HepG2 (cell line): ENCODE measurements at regions not wholly inside any gene's neighbourhood (a gene's known extent, or its start where the extent isn't known, plus 50 kb on each side); places are given as distances from the start of the nearest gene placed in this dataset.

Source experiments
- ARNTL ChIP-seq: sonication (generic); formaldehyde crosslinking; IDR thresholded peaks from 2 replicates; pipeline ENCODE4 v1.4.0; 2020; ENCODE audit warnings: mild to moderate bottlenecking, missing genetic modification reagents
- ASH2L ChIP-seq: fragments of 300-600, 200-600 bp; sonication (generic); IDR thresholded peaks from 2 replicates; pipeline ENCODE4 v1.7.0; 2017; ENCODE audit warnings: low read depth, mild to moderate bottlenecking, moderate library complexity, mixed read lengths, low read length; ENCODE audit not compliant: insufficient read length
- ATF6 ChIP-seq: sonication (generic); formaldehyde crosslinking; conservative IDR thresholded peaks from 2 replicates; pipeline ENCODE4 v1.4.0; 2020; ENCODE audit warnings: missing genetic modification reagents
- CREM ChIP-seq, 2 experiments: sonication (generic) in 1 of 2; formaldehyde crosslinking in 1 of 2; IDR thresholded peaks; 2 replicates each; pipeline versions ENCODE4 v1.4.0 to v1.6.1; 2016 to 2020; ENCODE audit warnings: antibody characterized with exemption in 1 of 2, mild to moderate bottlenecking in 1 of 2, missing genetic modification reagents in 1 of 2
- DPF2 ChIP-seq: sonication (generic); formaldehyde crosslinking; IDR thresholded peaks from 2 replicates; pipeline ENCODE4 v1.4.0; 2020; ENCODE audit warnings: mild to moderate bottlenecking, low read depth, missing genetic modification reagents, borderline replicate concordance
- HIC2 ChIP-seq: sonication (generic); formaldehyde crosslinking; IDR thresholded peaks from 2 replicates; pipeline ENCODE4 v1.9.0; 2022; ENCODE audit warnings: low read depth, missing genetic modification reagents
- JUN ChIP-seq: sonication (generic); formaldehyde crosslinking; IDR thresholded peaks from 2 replicates; pipeline ENCODE4 v1.4.0; 2020; ENCODE audit warnings: mild to moderate bottlenecking, missing genetic modification reagents
- KDM4B ChIP-seq: sonication (generic); formaldehyde crosslinking; IDR thresholded peaks from 2 replicates; pipeline ENCODE4 v1.4.0; 2020; ENCODE audit warnings: missing genetic modification reagents
- MBD4 ChIP-seq: IDR thresholded peaks from 2 replicates; pipeline ENCODE4 v1.6.1; 2012; ENCODE audit warnings: low read length, inconsistent platforms, borderline replicate concordance
- NR2F6 ChIP-seq, 2 experiments: IDR thresholded peaks; 2 replicates each; pipeline ENCODE4 v1.6.1; 2016; ENCODE audit warnings: antibody characterized with exemption in 1 of 2, mild to moderate bottlenecking in 1 of 2
- PAWR ChIP-seq: sonication (generic); formaldehyde crosslinking; IDR thresholded peaks from 2 replicates; pipeline ENCODE4 v1.4.0; 2020; ENCODE audit warnings: missing genetic modification reagents, mild to moderate bottlenecking, borderline replicate concordance
- POLR2AphosphoS5 ChIP-seq: IDR thresholded peaks from 2 replicates; pipeline ENCODE4 v1.6.1; 2012; ENCODE audit warnings: low read depth, low read length
- RERE ChIP-seq: IDR thresholded peaks from 2 replicates; pipeline ENCODE4 v1.6.1; 2016; ENCODE audit warnings: low read depth, missing genetic modification reagents, missing compliant biosample characterization
- RXRB ChIP-seq: IDR thresholded peaks from 2 replicates; pipeline ENCODE4 v1.6.1; 2016; ENCODE audit warnings: borderline replicate concordance, missing genetic modification reagents, missing compliant biosample characterization
- XRCC5 ChIP-seq: fragments of 200-400 bp; formaldehyde crosslinking; optimal IDR thresholded peaks from 2 replicates; pipeline ENCODE3; 2017; ENCODE audit warnings: mild to moderate bottlenecking, low read length
- ZBTB1 ChIP-seq: sonication (generic); formaldehyde crosslinking; IDR thresholded peaks from 2 replicates; pipeline ENCODE4 v1.4.0; 2020; ENCODE audit warnings: missing genetic modification reagents, borderline replicate concordance
- ZNF567 ChIP-seq: sonication (generic); formaldehyde crosslinking; IDR thresholded peaks from 2 replicates; pipeline ENCODE4 v1.8.1; 2023; ENCODE audit warnings: mild to moderate bottlenecking, missing genetic modification reagents, borderline replicate concordance
- ZNF879 ChIP-seq: sonication (generic); formaldehyde crosslinking; IDR thresholded peaks from 2 replicates; pipeline ENCODE4 v1.8.1; 2023; ENCODE audit warnings: missing genetic modification reagents
- TF ChIP-seq, protein P1 (sequence below): IDR thresholded peaks from 2 replicates; pipeline ENCODE4 v1.6.1; 2016; ENCODE audit warnings: low read depth

- TF ChIP-seq HIC2 (CRISPR knock-in tag), result 0 out of 2 replicates have a peak, but pooled peaks have one; percentile 29
- TF ChIP-seq PAWR, result no peak
- peak; percentile 96 for TF ChIP-seq CREM (IDR thresholded peaks at IDR 0.05)
- TF ChIP-seq CREM (CRISPR knock-in tag; IDR thresholded peaks at IDR 0.05), result no peak
- peak; percentile 63 for TF ChIP-seq XRCC5
- TF ChIP-seq, protein P1, sequence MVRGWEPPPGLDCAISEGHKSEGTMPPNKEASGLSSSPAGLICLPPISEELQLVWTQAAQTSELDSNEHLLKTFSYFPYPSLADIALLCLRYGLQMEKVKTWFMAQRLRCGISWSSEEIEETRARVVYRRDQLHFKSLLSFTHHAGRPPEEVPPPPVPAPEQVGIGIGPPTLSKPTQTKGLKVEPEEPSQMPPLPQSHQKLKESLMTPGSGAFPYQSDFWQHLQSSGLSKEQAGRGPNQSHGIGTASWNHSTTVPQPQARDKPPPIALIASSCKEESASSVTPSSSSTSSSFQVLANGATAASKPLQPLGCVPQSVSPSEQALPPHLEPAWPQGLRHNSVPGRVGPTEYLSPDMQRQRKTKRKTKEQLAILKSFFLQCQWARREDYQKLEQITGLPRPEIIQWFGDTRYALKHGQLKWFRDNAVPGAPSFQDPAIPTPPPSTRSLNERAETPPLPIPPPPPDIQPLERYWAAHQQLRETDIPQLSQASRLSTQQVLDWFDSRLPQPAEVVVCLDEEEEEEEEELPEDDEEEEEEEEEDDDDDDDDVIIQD (CRISPR knock-in tag), result peak; percentile 75
- TF ChIP-seq ATF6, result no peak
- TF ChIP-seq RERE (CRISPR knock-in tag), result peak; percentile 95
- peak; percentile 87; the same call in 1 of the 2 replicates for TF ChIP-seq DPF2 (CRISPR knock-in tag)
- TF ChIP-seq KDM4B (CRISPR knock-in tag), result 0 out of 2 replicates have a peak, but pooled peaks have one; percentile 31
- TF ChIP-seq RXRB (CRISPR knock-in tag), result peak; percentile 94
- TF ChIP-seq ZNF879 (CRISPR knock-in tag), result no peak
- peak; percentile 91 for TF ChIP-seq MBD4
- peak; percentile 91 for TF ChIP-seq NR2F6 (IDR thresholded peaks at IDR 0.05)
- TF ChIP-seq NR2F6 (CRISPR knock-in tag; IDR thresholded peaks at IDR 0.05), result peak; percentile 94
- 0 out of 2 replicates have a peak, but pooled peaks have one; percentile 79 for TF ChIP-seq ZNF567 (CRISPR knock-in tag)
- TF ChIP-seq ZBTB1, result no peak
- TF ChIP-seq ASH2L, result peak; percentile 57
- peak; percentile 70; the same call in 1 of the 2 replicates for TF ChIP-seq POLR2AphosphoS5
- peak; percentile 91 for TF ChIP-seq ARNTL
- TF ChIP-seq JUN (CRISPR knock-in tag), result peak; percentile 82
These were observed 282.9 kb downstream of the SOX9 start (continued) for GRCh38 chr17:72403713-72404209.
